ENCODE measurements at regions not wholly inside any gene's neighbourhood (a gene's known extent, or its start where the extent isn't known, plus 50 kb on each side); places are given as distances from the start of the nearest gene placed in this dataset.

GRCh38 chr5:67404256-67405100 lies 207.9 kb upstream of the CD180 start:
- no peak overlapping the region for H3K27ac ChIP-seq
- TF ChIP-seq CTCF (IDR thresholded peaks at IDR 0.05): no peak
- no peak overlapping the region for H3K4me3 ChIP-seq
- DNase-seq (ENCODE audit: low spot score): no peak

GRCh38 chr5:67402526-67402925 lies 205.9 kb upstream of the CD180 start:
- no peak overlapping the region for H3K27ac ChIP-seq
- no peak for DNase-seq (ENCODE audit: low spot score)
- TF ChIP-seq CTCF (IDR thresholded peaks at IDR 0.05): no peak
- no peak overlapping the region for H3K4me3 ChIP-seq

- DNase-seq (ENCODE audit: low spot score): no peak
- no peak overlapping the region for H3K4me3 ChIP-seq
- TF ChIP-seq CTCF (IDR thresholded peaks at IDR 0.05): no peak
- no peak overlapping the region for H3K27ac ChIP-seq
Measured at GRCh38 chr5:67401172-67401571, 204.6 kb upstream of the CD180 start.

- no peak overlapping the region for H3K27ac ChIP-seq
- no peak for DNase-seq (ENCODE audit: low spot score)
- H3K4me3 ChIP-seq: no peak overlapping the region
- TF ChIP-seq CTCF (IDR thresholded peaks at IDR 0.05): no peak
Measured at GRCh38 chr5:67400752-67401151, 204.2 kb upstream of the CD180 start.

GRCh38 chr5:67395790-67396418 lies 199.3 kb upstream of the CD180 start:
- H3K27ac ChIP-seq: no peak overlapping the region
- no peak for TF ChIP-seq CTCF (IDR thresholded peaks at IDR 0.05)
- no peak for DNase-seq (ENCODE audit: low spot score)
- no peak overlapping the region for H3K4me3 ChIP-seq

- H3K4me3 ChIP-seq: no peak overlapping the region
- TF ChIP-seq CTCF (IDR thresholded peaks at IDR 0.05): no peak
- DNase-seq (ENCODE audit: low spot score): no peak
- H3K27ac ChIP-seq: no peak overlapping the region
Measured at GRCh38 chr5:67393211-67393610, 196.6 kb upstream of the CD180 start.

- TF ChIP-seq CTCF (IDR thresholded peaks at IDR 0.05): no peak
- Histone ChIP-seq H3K27ac (no peak overlapping the region), H3K4me3 (no peak overlapping the region)
- no peak for DNase-seq (ENCODE audit: low spot score)
Measured at GRCh38 chr5:67390935-67391334, 194.3 kb upstream of the CD180 start.
